Ascending aorta (tissue), 2 donors: ENCODE measurements at regions not wholly inside any gene's neighbourhood (a gene's known extent, or its start where the extent isn't known, plus 50 kb on each side); places are given as distances from the start of the nearest gene placed in this dataset.

Source experiments
- DNase-seq, 2 donors: peaks; one replicate each; pipeline ENCODE4 v3.0.0-alpha.2; 2019; ENCODE audit warnings: low spot score in 2 of 2
- H3K27ac ChIP-seq, 2 donors: fragments of 200-600 bp; sonication (generic); one replicate each; pipeline ENCODE4 v1.5.1; 2016 to 2017; ENCODE audit warnings: mild to moderate bottlenecking in 1 of 2
- H3K27me3 ChIP-seq: fragments of 200-600 bp; sonication (generic); one replicate; pipeline ENCODE4 v1.5.1; 2017
- H3K36me3 ChIP-seq, 2 donors: fragments of 200-600 bp; sonication (generic); one replicate each; pipeline ENCODE4 v1.5.1; 2016
- H3K4me1 ChIP-seq, 2 donors: fragments of 200-600 bp; sonication (generic); one replicate each; pipeline ENCODE4 v1.5.1; 2016 to 2017; ENCODE audit warnings: mild to moderate bottlenecking in 1 of 2
- H3K4me3 ChIP-seq, 2 donors: fragments of 200-600 bp; sonication (generic); one replicate each; pipeline ENCODE4 v1.5.1; 2016 to 2017; ENCODE audit warnings: mild to moderate bottlenecking in 1 of 2
- H3K9me3 ChIP-seq, 2 donors: fragments of 200-600 bp; sonication (generic); one replicate each; pipeline ENCODE4 v1.5.1; 2016
- CTCF ChIP-seq, 3 experiments: fragments of 200-600 bp in 2 of 3; fragments of 450-650 bp in 1 of 3; sonication (generic) in 2 of 3; IDR thresholded peaks; one replicate each; pipeline ENCODE4 v1.5.1; 2016 to 2019; ENCODE audit warnings: antibody characterized with exemption in 3 of 3, mild to moderate bottlenecking in 1 of 3, moderate library complexity in 1 of 3
- intact Hi-C: fragments of 100-400 bp; cut with DNase I; formaldehyde crosslinking; loops from one replicate; pipeline ENCODE4 v1.15.1; 2023

GRCh38 chr14:85233756-85234155, 296.2 kb upstream of the FLRT2 start:
- intact Hi-C loops: no loop called here
- Histone ChIP-seq H3K4me1 (no peaks in the 10 kb centered on the region), H3K36me3 (no peaks in the 10 kb centered on the region), H3K27me3 (no peaks in the 10 kb centered on the region), H3K9me3 (no peaks in the 10 kb centered on the region), H3K4me3 (no peak overlapping the region), H3K27ac (no peak overlapping the region)
- no peak for TF ChIP-seq CTCF (IDR thresholded peaks at IDR 0.05)
- no peak for DNase-seq

- no peak overlapping the region for H3K4me3 ChIP-seq
- no peak for DNase-seq
- H3K27me3 ChIP-seq: no peaks in the 10 kb centered on the region
- intact Hi-C loops: no loop called here
- H3K36me3 ChIP-seq: no peaks in the 10 kb centered on the region
- no peaks in the 10 kb centered on the region for H3K4me1 ChIP-seq
- no peak overlapping the region for H3K27ac ChIP-seq
- no peaks in the 10 kb centered on the region for H3K9me3 ChIP-seq
- no peak for TF ChIP-seq CTCF (IDR thresholded peaks at IDR 0.05)
These were observed 295.6 kb upstream of the FLRT2 start for GRCh38 chr14:85234156-85235025.

GRCh38 chr14:85235868-85236267, 294.1 kb upstream of the FLRT2 start:
- TF ChIP-seq CTCF (IDR thresholded peaks at IDR 0.05): no peak
- Histone ChIP-seq H3K4me3 (no peak overlapping the region), H3K36me3 (no peaks in the 10 kb centered on the region), H3K9me3 (no peaks in the 10 kb centered on the region), H3K4me1 (no peaks in the 10 kb centered on the region), H3K27me3 (no peaks in the 10 kb centered on the region), H3K27ac (no peak overlapping the region)
- intact Hi-C loops: no loop called here
- DNase-seq: no peak

DNA sequence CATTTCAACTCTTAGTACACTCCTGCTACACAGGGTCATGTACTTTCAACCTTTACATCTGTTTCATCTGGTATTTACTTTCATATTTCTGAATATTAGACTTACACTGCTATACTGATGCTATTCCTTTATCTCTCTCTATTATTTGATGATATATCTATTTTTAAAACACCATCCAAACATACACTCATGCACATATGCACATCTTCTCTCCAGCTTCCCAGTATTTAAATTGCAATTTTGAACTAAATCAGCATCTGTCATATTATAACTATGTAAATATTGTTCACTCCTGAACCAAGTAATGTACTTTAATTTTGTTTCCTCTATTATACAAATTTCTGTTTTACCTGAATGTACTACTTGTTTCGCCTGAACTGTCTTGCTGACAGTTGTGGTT, 293.6 kb upstream of the FLRT2 start:
- Histone ChIP-seq H3K27ac (no peak overlapping the region), H3K4me3 (no peak overlapping the region), H3K9me3 (no peaks in the 10 kb centered on the region), H3K36me3 (no peaks in the 10 kb centered on the region), H3K27me3 (no peaks in the 10 kb centered on the region), H3K4me1 (no peaks in the 10 kb centered on the region)
- no peak for DNase-seq
- TF ChIP-seq CTCF (IDR thresholded peaks at IDR 0.05): no peak
- intact Hi-C loops: no loop called here

- H3K27ac ChIP-seq: no peak overlapping the region
- intact Hi-C loops: no loop called here
- no peak for DNase-seq
- no peaks in the 10 kb centered on the region for H3K4me1 ChIP-seq
- H3K27me3 ChIP-seq: no peaks in the 10 kb centered on the region
- H3K4me3 ChIP-seq: no peak overlapping the region
- H3K36me3 ChIP-seq: no peaks in the 10 kb centered on the region
- no peak for TF ChIP-seq CTCF (IDR thresholded peaks at IDR 0.05)
- H3K9me3 ChIP-seq: no peaks in the 10 kb centered on the region
These were observed 290.2 kb upstream of the FLRT2 start for GRCh38 chr14:85239791-85240190.
